Right cardiac atrium (tissue), 5 donors: ENCODE measurements at regions not wholly inside any gene's neighbourhood (a gene's known extent, or its start where the extent isn't known, plus 50 kb on each side); places are given as distances from the start of the nearest gene placed in this dataset.

Experiments used
- ATAC-seq, 2 donors: fragments of 200-7000 bp; cut with Tn5 transposase; one replicate each; pipeline versions ENCODE4 v1.8.0 to v1.9.1; 2020; ENCODE audit warnings: moderate library complexity in 2 of 2, mild to moderate bottlenecking in 1 of 2
- DNase-seq, 3 donors: peaks; one replicate each; pipeline ENCODE4 v3.0.0-alpha.2; 2020
- H3K27ac ChIP-seq: one replicate; pipeline ENCODE4 v1.5.1; 2013; ENCODE audit warnings: mild to moderate bottlenecking, low read length, control low read depth, moderate library complexity
- H3K27me3 ChIP-seq: one replicate; pipeline ENCODE4 v1.6.1; 2013; ENCODE audit not compliant: control insufficient read depth, insufficient read depth
- H3K4me1 ChIP-seq: one replicate; pipeline ENCODE4 v1.6.1; 2013; ENCODE audit warnings: low read length; ENCODE audit not compliant: control insufficient read depth, insufficient read depth
- H3K4me3 ChIP-seq: one replicate; pipeline ENCODE4 v1.5.1; 2013; ENCODE audit warnings: low read length, control low read depth
- H3K9me3 ChIP-seq: one replicate; pipeline ENCODE4 v1.6.1; 2013; ENCODE audit warnings: low read length; ENCODE audit not compliant: control insufficient read depth
- WGBS: extraction: QIAGEN DNeasy Blood & Tissue Kit; methylation state at CpG from one replicate; pipeline ENCODE4 v1.1.7; 2013; 5-methylcytosine and 5-hydroxymethylcytosine counted together
- intact Hi-C, 4 donors: fragments of 100-400 bp; cut with DNase I; formaldehyde crosslinking; loops; one replicate each; pipeline versions ENCODE4 v1.11.0 to v1.14.0; 2022 to 2023
- donor health status: healthy with polysubstance abuse.
- donor health status: DM: no; HTN: yes; CAD: no.
- donor health status: DM: no; HTN: no; CAD: no.
- donor health status: DM: no; HTN: yes; CAD: no; lungs with severe emphysema.
- donor health status: DM: yes; HTN: yes; CAD: no.

DNA sequence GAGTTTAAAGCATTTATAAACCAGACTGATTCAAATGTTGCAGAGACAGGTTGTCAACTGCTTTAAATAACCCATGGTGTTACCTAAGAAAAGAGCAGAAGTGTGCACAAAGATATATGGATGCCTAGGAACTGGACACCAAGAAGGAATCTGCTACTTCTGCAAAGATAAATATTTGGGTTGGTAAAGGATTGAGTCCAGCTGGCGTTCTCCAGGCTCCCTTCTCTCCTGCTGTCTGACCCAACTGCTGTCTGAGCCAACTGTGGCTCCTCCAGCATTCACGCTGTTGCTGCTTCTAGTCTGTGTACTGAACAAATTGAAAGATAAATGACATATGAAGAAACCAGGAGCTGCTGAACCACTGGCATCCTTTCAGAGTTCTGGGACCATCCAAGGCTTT, 1167.8 kb upstream of the PRKX start:
- no peaks in the 10 kb centered on the region for H3K4me1 ChIP-seq

DNA sequence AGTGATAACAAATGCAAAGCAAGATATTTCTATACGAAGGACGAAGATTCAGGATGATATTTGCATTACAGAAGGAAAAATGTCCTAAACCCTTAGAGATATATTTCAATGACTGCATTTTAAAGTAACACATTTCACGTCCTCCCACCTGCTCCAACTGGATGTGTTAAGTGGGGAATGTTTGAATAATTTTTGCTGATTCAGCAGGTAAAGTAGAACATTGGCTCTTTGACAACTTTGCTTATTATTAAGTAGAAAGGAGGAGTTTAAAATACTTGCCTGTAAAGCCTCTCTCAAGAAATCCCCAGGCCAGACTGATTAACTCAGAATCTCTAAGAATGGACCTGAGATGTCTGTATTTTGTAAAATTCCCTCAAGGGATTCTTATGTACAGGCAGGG, 1165.2 kb upstream of the PRKX start:
- no peak for DNase-seq
- no peak for ATAC-seq
- intact Hi-C loops = no loop called here
- Histone ChIP-seq H3K9me3 (no peaks in the 10 kb centered on the region), H3K4me3 (no peak overlapping the region), H3K27ac (no peak overlapping the region), H3K27me3 (no peaks in the 10 kb centered on the region), H3K4me1 (no peaks in the 10 kb centered on the region)
- WGBS = 72% methylated on average over 3 of the region's 3 CpGs

More for the DNA sequence above, 1167.8 kb upstream of the PRKX start:
- H3K27me3 ChIP-seq = no peaks in the 10 kb centered on the region
- H3K9me3 ChIP-seq = no peaks in the 10 kb centered on the region
- H3K4me3 ChIP-seq = no peak overlapping the region
- DNase-seq (no peak), ATAC-seq (no peak)
- 59% methylated on average over 2 of the region's 2 CpGs for WGBS
- H3K27ac ChIP-seq = no peak overlapping the region
- intact Hi-C loops = no loop called here

DNA sequence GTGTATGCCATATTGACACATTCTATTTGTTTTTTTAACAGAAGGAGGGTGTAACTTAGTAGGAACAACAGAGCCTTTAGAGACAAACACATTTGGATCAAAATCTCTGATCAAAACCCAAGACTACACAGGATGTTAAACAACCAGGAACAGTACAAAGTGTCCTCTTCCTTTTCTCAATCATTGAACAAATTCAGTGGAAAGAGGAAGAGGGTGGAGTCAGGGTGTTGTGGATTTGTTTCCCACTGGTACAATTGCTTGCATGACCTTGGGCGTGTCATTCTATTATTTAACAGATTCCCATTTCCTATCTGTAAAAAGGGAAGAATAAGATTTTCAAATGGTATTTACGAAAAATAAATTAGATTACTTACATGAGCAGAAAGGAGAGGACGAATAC, 1162.8 kb upstream of the PRKX start:
- Histone ChIP-seq H3K4me3 (no peak overlapping the region), H3K27ac (no peak overlapping the region), H3K4me1 (no peaks in the 10 kb centered on the region), H3K27me3 (no peaks in the 10 kb centered on the region), H3K9me3 (no peaks in the 10 kb centered on the region)
- ATAC-seq = peak in 1 of 2 donors; percentile 46
- 53% methylated on average over 3 of the region's 3 CpGs for WGBS
- intact Hi-C loops = no loop called here
- DNase-seq = no peak

DNA sequence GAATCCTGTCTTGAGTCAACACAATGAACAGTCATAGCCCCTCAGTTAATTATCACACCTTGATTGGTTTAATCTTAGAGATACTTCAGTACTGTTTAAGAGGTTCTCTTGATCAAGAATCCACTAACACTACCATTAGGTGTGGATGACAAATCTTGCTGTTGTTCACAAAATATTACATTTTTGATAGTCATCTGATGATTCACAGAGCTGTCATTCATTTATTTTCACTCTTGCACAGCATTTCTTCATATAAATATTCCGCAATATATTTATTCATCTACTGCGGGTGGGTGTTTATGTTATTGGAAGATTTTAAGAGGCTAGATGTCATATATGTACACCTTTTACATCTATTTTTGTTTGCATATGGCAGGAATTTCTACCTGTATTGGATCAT, 1138.1 kb upstream of the PRKX start:
- ATAC-seq (no peak), DNase-seq (no peak)
- Histone ChIP-seq H3K4me1 (no peaks in the 10 kb centered on the region), H3K27me3 (no peaks in the 10 kb centered on the region), H3K27ac (no peak overlapping the region), H3K4me3 (no peak overlapping the region), H3K9me3 (no peaks in the 10 kb centered on the region)
- 98% methylated on average over 2 of the region's 2 CpGs for WGBS
- intact Hi-C loops = no loop called here

DNA sequence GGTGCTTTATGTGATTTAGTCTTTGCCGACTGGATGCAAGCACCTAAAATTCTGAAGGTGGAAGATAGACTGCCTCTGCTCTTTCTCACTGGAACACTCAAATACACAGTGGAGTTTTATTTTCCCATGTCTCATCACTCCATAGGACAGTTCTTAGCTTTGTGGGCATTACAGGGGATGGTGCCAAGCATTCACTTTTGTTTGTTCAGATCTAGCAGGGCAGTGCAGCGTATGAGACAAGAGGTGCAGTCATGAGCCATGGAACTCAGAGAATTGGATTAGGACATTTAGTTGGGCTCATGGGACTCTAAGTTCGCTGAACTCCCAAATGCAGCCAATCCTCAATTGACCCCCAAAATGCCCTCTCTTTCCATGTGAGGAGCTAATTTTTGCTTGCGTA, 1136.9 kb upstream of the PRKX start:
- intact Hi-C loops = no loop called here
- ATAC-seq (no peak), DNase-seq (no peak)
- no peaks in the 10 kb centered on the region for H3K27me3 ChIP-seq
- no peak overlapping the region for H3K27ac ChIP-seq
- H3K4me1 ChIP-seq = no peaks in the 10 kb centered on the region
- H3K4me3 ChIP-seq = no peak overlapping the region
- H3K9me3 ChIP-seq = no peaks in the 10 kb centered on the region
- WGBS = 79% methylated on average over 4 of the region's 4 CpGs

DNA sequence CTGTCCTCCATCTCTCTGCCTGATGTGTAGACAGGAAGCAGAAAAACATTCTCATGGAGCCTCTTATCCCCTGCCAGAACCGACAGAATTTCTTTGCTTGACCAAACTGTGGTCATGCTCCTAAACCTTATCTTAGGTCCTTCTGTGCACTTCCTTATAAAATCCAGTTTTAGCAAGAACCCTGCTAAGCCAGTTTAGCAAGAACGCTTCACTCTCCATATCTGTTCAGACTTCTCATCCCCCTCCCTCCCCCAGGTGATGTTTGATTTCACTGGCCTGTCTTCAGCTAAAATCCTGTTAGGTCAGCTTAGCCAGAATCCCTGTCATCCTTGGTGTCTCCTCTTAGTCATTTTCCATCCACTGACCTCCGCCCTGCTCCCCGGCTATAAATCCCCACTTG, 1130.9 kb upstream of the PRKX start:
- H3K4me3 ChIP-seq = no peak overlapping the region
- no peaks in the 10 kb centered on the region for H3K9me3 ChIP-seq
- H3K4me1 ChIP-seq = no peaks in the 10 kb centered on the region
- no peak for DNase-seq
- no peak overlapping the region for H3K27ac ChIP-seq
- no peaks in the 10 kb centered on the region for H3K27me3 ChIP-seq
- WGBS = 74% methylated on average over 4 of the region's 4 CpGs
- intact Hi-C loops = no loop called here
- no peak for ATAC-seq

DNA sequence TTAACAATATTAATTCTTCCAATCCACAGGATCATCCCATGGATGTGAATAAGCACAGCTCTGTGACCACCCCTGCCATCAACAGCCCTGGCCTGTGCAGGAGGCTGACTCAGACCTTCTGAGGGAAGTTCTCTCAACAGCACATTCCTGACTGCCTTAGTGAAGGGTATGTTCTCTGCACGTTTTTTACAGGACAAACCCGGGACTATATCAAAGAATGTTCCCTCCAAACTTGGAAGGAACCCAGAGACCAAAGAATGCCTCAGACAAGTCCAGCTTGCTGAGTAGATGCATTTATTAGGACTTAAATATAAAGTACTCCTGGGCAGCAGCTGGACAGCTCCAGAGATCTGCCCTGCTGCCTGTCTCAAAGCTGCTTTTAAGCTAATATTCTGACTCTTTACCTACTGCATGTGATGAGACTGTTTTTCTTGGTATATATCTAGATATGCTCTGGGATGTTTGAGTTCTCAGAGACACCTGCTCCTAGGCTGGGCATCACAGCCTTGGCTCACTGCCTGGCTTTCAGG, 1127.8 kb upstream of the PRKX start:
- no peaks in the 10 kb centered on the region for H3K4me1 ChIP-seq
- ATAC-seq (no peak), DNase-seq (no peak)
- no peaks in the 10 kb centered on the region for H3K27me3 ChIP-seq
- H3K4me3 ChIP-seq = no peak overlapping the region
- H3K27ac ChIP-seq = no peak overlapping the region
- no peaks in the 10 kb centered on the region for H3K9me3 ChIP-seq
- 38% methylated on average over 2 of the region's 2 CpGs for WGBS
- intact Hi-C loops = no loop called here

DNA sequence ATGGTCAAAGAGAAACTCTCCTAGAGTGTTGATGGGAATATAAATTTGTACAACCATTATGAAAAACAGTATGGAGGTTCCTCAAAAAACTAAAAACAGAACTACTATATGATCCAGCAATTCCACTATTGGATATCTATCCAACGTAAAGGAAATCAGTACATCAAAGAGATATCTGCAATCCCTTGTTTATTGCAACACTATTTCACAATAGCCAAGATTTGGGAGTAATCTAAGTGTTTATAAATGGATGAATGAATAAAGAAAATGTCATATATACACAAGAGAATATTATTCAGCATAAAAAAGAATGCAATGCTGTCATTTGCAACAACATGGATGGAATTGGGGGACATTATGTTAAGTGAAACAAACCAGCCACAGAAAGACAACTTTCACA, 1118.1 kb upstream of the PRKX start:
- no peaks in the 10 kb centered on the region for H3K9me3 ChIP-seq
- DNase-seq (no peak), ATAC-seq (no peak)
- intact Hi-C loops = no loop called here
- no peaks in the 10 kb centered on the region for H3K27me3 ChIP-seq
- H3K4me1 ChIP-seq = no peaks in the 10 kb centered on the region
- H3K4me3 ChIP-seq = no peak overlapping the region
- WGBS = 68% methylated on average over 1 of the region's 1 CpG
- no peak overlapping the region for H3K27ac ChIP-seq

DNA sequence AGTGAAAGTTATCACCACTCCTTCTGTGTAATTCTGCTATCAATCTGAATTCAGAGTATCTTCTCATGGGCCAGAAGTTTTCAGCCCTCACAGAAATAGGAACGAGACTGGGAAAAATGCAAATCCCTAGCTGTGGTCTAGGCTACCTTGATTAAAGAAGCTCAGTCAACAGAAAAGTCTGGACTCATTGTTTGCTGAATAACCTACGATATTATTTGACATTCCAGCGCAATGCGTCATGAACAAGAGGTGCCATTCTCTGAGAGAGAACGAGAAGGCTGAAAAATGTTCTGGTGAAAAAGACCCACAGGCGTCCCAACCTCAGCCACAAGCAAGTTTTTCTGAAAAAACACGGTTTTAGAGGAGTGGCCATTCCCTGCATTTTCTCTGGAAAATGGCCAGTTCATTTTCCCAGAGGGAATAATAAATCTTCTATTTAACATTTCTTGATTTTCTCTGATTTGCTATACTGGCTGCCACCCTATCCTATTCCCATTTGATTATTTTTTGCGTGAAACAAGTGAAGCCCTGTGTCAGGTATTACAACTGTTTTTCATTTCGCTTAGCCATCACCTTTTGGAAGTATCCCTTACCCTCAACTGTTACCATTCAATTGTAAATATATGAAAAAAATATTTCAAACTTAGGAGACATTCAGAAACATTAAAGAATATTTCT, 1117.6 kb upstream of the PRKX start:
- Histone ChIP-seq H3K27me3 (no peaks in the 10 kb centered on the region), H3K9me3 (no peaks in the 10 kb centered on the region), H3K4me3 (no peak overlapping the region), H3K4me1 (no peaks in the 10 kb centered on the region), H3K27ac (no peak overlapping the region)
- intact Hi-C loops = no loop called here
- DNase-seq (no peak), ATAC-seq (no peak)
- WGBS = 71% methylated on average over 9 of the region's 9 CpGs

DNA sequence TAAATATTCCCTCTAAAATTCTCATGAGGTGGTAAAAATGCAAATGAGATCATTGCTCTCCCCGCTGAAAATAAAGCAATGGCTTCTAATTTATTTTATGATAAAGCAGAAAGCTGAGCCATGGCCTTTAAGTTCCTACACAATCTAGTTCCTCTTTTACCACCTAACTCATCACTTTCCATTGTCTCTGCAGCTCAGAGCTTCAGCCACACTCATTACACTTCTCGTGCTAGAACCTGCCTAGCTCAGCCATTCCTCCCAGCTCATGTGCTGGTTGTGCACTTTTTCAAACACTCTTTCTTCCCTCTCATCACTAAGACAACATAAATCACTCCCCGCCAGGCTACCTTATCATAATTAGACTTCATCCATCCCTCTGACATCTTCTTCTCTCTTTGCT, 1112.1 kb upstream of the PRKX start:
- intact Hi-C loops = no loop called here
- Histone ChIP-seq H3K9me3 (no peaks in the 10 kb centered on the region), H3K4me3 (no peak overlapping the region), H3K27me3 (no peaks in the 10 kb centered on the region), H3K27ac (no peak overlapping the region), H3K4me1 (no peaks in the 10 kb centered on the region)
- WGBS = 45% methylated on average over 3 of the region's 3 CpGs
- DNase-seq (no peak), ATAC-seq (no peak)

DNA sequence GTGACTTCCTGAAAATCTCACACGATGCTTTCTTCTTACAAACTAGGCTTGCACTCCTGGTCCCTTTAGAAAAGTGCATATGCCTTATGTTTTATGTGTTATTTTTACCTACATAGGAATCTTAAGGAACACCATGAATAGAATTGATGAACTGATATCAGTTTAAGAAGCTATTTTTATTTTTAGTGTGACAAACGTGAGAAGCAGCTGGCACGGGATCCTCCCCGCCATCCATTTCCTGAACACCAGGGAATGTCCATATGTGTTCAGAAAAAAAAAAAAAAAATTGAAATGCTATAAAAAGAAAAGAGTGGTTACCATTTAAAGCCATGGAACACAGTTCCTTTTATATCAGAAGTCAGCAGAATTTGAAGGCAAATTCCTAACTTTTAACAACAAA, 1096.1 kb upstream of the PRKX start:
- 31% methylated on average over 4 of the region's 4 CpGs for WGBS
- DNase-seq (no peak), ATAC-seq (no peak)
- intact Hi-C loops = no loop called here
- H3K27me3 ChIP-seq = no peaks in the 10 kb centered on the region
- H3K4me3 ChIP-seq = no peak overlapping the region
- no peak overlapping the region for H3K27ac ChIP-seq
- no peaks in the 10 kb centered on the region for H3K4me1 ChIP-seq
- H3K9me3 ChIP-seq = no peaks in the 10 kb centered on the region

DNA sequence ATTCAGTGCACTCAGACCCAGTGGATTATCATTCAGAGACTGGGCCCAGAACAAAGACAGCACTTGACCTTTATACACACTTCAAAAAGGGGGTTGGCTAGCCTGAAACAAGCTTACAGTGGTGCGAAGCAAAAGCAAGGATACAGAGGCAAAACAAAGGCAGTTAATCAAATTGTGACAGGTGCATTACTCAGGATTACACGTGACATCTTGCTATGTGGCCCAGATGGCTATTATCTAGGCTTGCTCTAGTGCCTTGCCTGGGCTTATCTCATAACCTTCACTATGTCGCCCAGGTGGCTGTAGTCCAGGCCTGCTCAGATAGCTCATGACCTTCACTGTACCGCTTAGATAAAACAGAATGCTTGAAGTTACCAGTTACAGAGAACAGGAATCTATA, 1092.1 kb upstream of the PRKX start:
- H3K27ac ChIP-seq = no peak overlapping the region
- no peak overlapping the region for H3K4me3 ChIP-seq
- 26% methylated on average over 4 of the region's 4 CpGs for WGBS
- no peaks in the 10 kb centered on the region for H3K4me1 ChIP-seq
- no peak for DNase-seq
- no peak for ATAC-seq
- no peaks in the 10 kb centered on the region for H3K9me3 ChIP-seq
- H3K27me3 ChIP-seq = no peaks in the 10 kb centered on the region
- intact Hi-C loops = no loop called here
